GM23248 (cell line): ENCODE measurements at regions not wholly inside any gene's neighbourhood (a gene's known extent, or its start where the extent isn't known, plus 50 kb on each side); places are given as distances from the start of the nearest gene placed in this dataset.

Experiments used
- EZH2 ChIP-seq: fragments of 200-600 bp; sonication (generic); IDR thresholded peaks from 2 replicates; pipeline ENCODE4 v1.6.1; 2018; ENCODE audit warnings: antibody characterized with exemption, mild to moderate bottlenecking; ENCODE audit not compliant: insufficient read depth, poor library complexity, severe bottlenecking
- EZH2phosphoT487 ChIP-seq: fragments of 200-600 bp; sonication (generic); IDR thresholded peaks from 2 replicates; pipeline ENCODE4 v1.6.1; 2018; ENCODE audit warnings: antibody characterized with exemption, moderate library complexity, mild to moderate bottlenecking, low read depth; ENCODE audit not compliant: insufficient read depth

DNA sequence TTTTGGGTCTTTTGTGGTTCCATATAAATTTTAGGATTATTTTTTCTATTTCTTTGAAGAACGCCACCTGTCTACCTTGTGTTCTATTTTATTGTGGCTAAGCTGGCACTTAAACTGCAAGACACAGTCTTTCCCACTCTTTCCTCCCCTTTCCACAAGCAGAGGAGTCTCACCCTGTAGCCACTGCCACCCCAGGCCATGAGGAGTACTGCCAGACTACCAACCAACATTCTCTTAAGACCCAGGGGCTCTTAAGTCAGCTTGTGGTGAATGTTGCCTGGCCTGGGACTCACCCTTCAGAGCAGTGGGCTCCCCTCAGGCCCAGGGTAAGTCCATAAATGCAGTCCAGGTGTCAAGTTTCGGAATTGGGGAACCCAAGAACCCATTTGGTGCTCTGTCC is 58.0 kb upstream of the FMR1 start:
- TF ChIP-seq EZH2 = no peak
- no peak for TF ChIP-seq EZH2phosphoT487
